ENCODE measurements at regions not wholly inside any gene's neighbourhood (a gene's known extent, or its start where the extent isn't known, plus 50 kb on each side); places are given as distances from the start of the nearest gene placed in this dataset.

GRCh38 chr6:23034926-23035325 is 465.6 kb downstream of the HDGFL1 start:
- 100% methylated on average over 1 of the region's 2 CpGs for WGBS (ENCODE audit: insufficient coverage, low lambda C conversion rate)
- Histone ChIP-seq H3K9me3 (ENCODE audit: control insufficient read depth, low read depth, low read length) (no peaks in the 10 kb centered on the region), H3K27me3 (ENCODE audit: control insufficient read depth, insufficient read depth, low read length) (no peaks in the 10 kb centered on the region), H3K4me1 (ENCODE audit: control insufficient read depth, insufficient read depth, low read length) (no peaks in the 10 kb centered on the region), H3K36me3 (ENCODE audit: control insufficient read depth, insufficient read depth, low read length) (no peaks in the 10 kb centered on the region), H3K27ac (ENCODE audit: low read length) (no peak overlapping the region), H3K4me3 (ENCODE audit: low read length) (no peak overlapping the region)
- no peak for DNase-seq

- H3K36me3 ChIP-seq (ENCODE audit: control insufficient read depth, insufficient read depth, low read length) = no peaks in the 10 kb centered on the region
- no peaks in the 10 kb centered on the region for H3K4me1 ChIP-seq (ENCODE audit: control insufficient read depth, insufficient read depth, low read length)
- H3K9me3 ChIP-seq (ENCODE audit: control insufficient read depth, low read depth, low read length) = no peaks in the 10 kb centered on the region
- H3K27me3 ChIP-seq (ENCODE audit: control insufficient read depth, insufficient read depth, low read length) = no peaks in the 10 kb centered on the region
- 83% methylated on average over 1 of the region's 4 CpGs for WGBS (ENCODE audit: insufficient coverage, low lambda C conversion rate)
- DNase-seq = no peak
- no peak overlapping the region for H3K4me3 ChIP-seq (ENCODE audit: low read length)
- no peak overlapping the region for H3K27ac ChIP-seq (ENCODE audit: low read length)
Measured at GRCh38 chr6:23036406-23036983, 467.1 kb downstream of the HDGFL1 start.

GRCh38 chr6:23040899-23041298 is 471.5 kb downstream of the HDGFL1 start:
- H3K9me3 ChIP-seq (ENCODE audit: control insufficient read depth, low read depth, low read length) = no peaks in the 10 kb centered on the region
- H3K4me1 ChIP-seq (ENCODE audit: control insufficient read depth, insufficient read depth, low read length) = no peaks in the 10 kb centered on the region
- WGBS (ENCODE audit: insufficient coverage, low lambda C conversion rate) = no CpG with 5 or more reads among the region's 1 CpG

GRCh38 chr6:23045280-23045679 is 475.9 kb downstream of the HDGFL1 start:
- Histone ChIP-seq H3K27ac (ENCODE audit: low read length) (no peak overlapping the region), H3K9me3 (ENCODE audit: control insufficient read depth, low read depth, low read length) (no peaks in the 10 kb centered on the region), H3K4me3 (ENCODE audit: low read length) (no peak overlapping the region), H3K36me3 (ENCODE audit: control insufficient read depth, insufficient read depth, low read length) (no peaks in the 10 kb centered on the region), H3K27me3 (ENCODE audit: control insufficient read depth, insufficient read depth, low read length) (no peaks in the 10 kb centered on the region), H3K4me1 (ENCODE audit: control insufficient read depth, insufficient read depth, low read length) (no peaks in the 10 kb centered on the region)
- DNase-seq = no peak

More at GRCh38 chr6:23040899-23041298, 471.5 kb downstream of the HDGFL1 start:
- Histone ChIP-seq H3K27me3 (ENCODE audit: control insufficient read depth, insufficient read depth, low read length) (no peaks in the 10 kb centered on the region), H3K4me3 (ENCODE audit: low read length) (no peak overlapping the region), H3K27ac (ENCODE audit: low read length) (no peak overlapping the region), H3K36me3 (ENCODE audit: control insufficient read depth, insufficient read depth, low read length) (no peaks in the 10 kb centered on the region)
- no peak for DNase-seq

- H3K36me3 ChIP-seq (ENCODE audit: control insufficient read depth, insufficient read depth, low read length) = no peaks in the 10 kb centered on the region
- no peak overlapping the region for H3K27ac ChIP-seq (ENCODE audit: low read length)
- WGBS (ENCODE audit: insufficient coverage, low lambda C conversion rate) = 80% methylated on average over 1 of the region's 4 CpGs
Measured at GRCh38 chr6:23055523-23055922, 486.2 kb downstream of the HDGFL1 start.

GRCh38 chr6:23073821-23074220 is 504.5 kb downstream of the HDGFL1 start:
- H3K9me3 ChIP-seq (ENCODE audit: control insufficient read depth, low read depth, low read length) = no peaks in the 10 kb centered on the region
- WGBS (ENCODE audit: insufficient coverage, low lambda C conversion rate) = 83% methylated on average over 2 of the region's 2 CpGs
- no peak overlapping the region for H3K4me3 ChIP-seq (ENCODE audit: low read length)
- no peak for DNase-seq
- no peaks in the 10 kb centered on the region for H3K36me3 ChIP-seq (ENCODE audit: control insufficient read depth, insufficient read depth, low read length)
- H3K4me1 ChIP-seq (ENCODE audit: control insufficient read depth, insufficient read depth, low read length) = no peaks in the 10 kb centered on the region
- no peaks in the 10 kb centered on the region for H3K27me3 ChIP-seq (ENCODE audit: control insufficient read depth, insufficient read depth, low read length)
- no peak overlapping the region for H3K27ac ChIP-seq (ENCODE audit: low read length)

More at GRCh38 chr6:23055523-23055922, 486.2 kb downstream of the HDGFL1 start:
- H3K9me3 ChIP-seq (ENCODE audit: control insufficient read depth, low read depth, low read length) = no peaks in the 10 kb centered on the region
- no peaks in the 10 kb centered on the region for H3K27me3 ChIP-seq (ENCODE audit: control insufficient read depth, insufficient read depth, low read length)
- H3K4me1 ChIP-seq (ENCODE audit: control insufficient read depth, insufficient read depth, low read length) = no peaks in the 10 kb centered on the region
- DNase-seq = no peak
- H3K4me3 ChIP-seq (ENCODE audit: low read length) = no peak overlapping the region

GRCh38 chr6:23077772-23078171 is 508.4 kb downstream of the HDGFL1 start:
- H3K27ac ChIP-seq (ENCODE audit: low read length) = no peak overlapping the region
- WGBS (ENCODE audit: insufficient coverage, low lambda C conversion rate) = 87% methylated on average over 3 of the region's 3 CpGs
- no peaks in the 10 kb centered on the region for H3K4me1 ChIP-seq (ENCODE audit: control insufficient read depth, insufficient read depth, low read length)
- DNase-seq = no peak
- H3K4me3 ChIP-seq (ENCODE audit: low read length) = no peak overlapping the region
- H3K9me3 ChIP-seq (ENCODE audit: control insufficient read depth, low read depth, low read length) = no peaks in the 10 kb centered on the region
- no peaks in the 10 kb centered on the region for H3K27me3 ChIP-seq (ENCODE audit: control insufficient read depth, insufficient read depth, low read length)
- no peaks in the 10 kb centered on the region for H3K36me3 ChIP-seq (ENCODE audit: control insufficient read depth, insufficient read depth, low read length)

GRCh38 chr6:23081701-23082100 is 512.3 kb downstream of the HDGFL1 start:
- H3K9me3 ChIP-seq (ENCODE audit: control insufficient read depth, low read depth, low read length) = no peaks in the 10 kb centered on the region
- no CpG with 5 or more reads among the region's 1 CpG for WGBS (ENCODE audit: insufficient coverage, low lambda C conversion rate)
- H3K4me1 ChIP-seq (ENCODE audit: control insufficient read depth, insufficient read depth, low read length) = no peaks in the 10 kb centered on the region
- no peak overlapping the region for H3K4me3 ChIP-seq (ENCODE audit: low read length)
- no peak overlapping the region for H3K27ac ChIP-seq (ENCODE audit: low read length)
- H3K27me3 ChIP-seq (ENCODE audit: control insufficient read depth, insufficient read depth, low read length) = no peaks in the 10 kb centered on the region
- no peaks in the 10 kb centered on the region for H3K36me3 ChIP-seq (ENCODE audit: control insufficient read depth, insufficient read depth, low read length)
- DNase-seq = no peak

- Histone ChIP-seq H3K9me3 (ENCODE audit: control insufficient read depth, low read depth, low read length) (no peaks in the 10 kb centered on the region), H3K4me3 (ENCODE audit: low read length) (no peak overlapping the region), H3K27me3 (ENCODE audit: control insufficient read depth, insufficient read depth, low read length) (no peaks in the 10 kb centered on the region), H3K36me3 (ENCODE audit: control insufficient read depth, insufficient read depth, low read length) (no peaks in the 10 kb centered on the region), H3K27ac (ENCODE audit: low read length) (no peak overlapping the region), H3K4me1 (ENCODE audit: control insufficient read depth, insufficient read depth, low read length) (no peaks in the 10 kb centered on the region)
- WGBS (ENCODE audit: insufficient coverage, low lambda C conversion rate) = 80% methylated on average over 1 of the region's 2 CpGs
- DNase-seq = no peak
Measured at GRCh38 chr6:23086100-23086499, 516.7 kb downstream of the HDGFL1 start.

GRCh38 chr6:23087471-23087870 is 518.1 kb downstream of the HDGFL1 start:
- Histone ChIP-seq H3K4me3 (ENCODE audit: low read length) (no peak overlapping the region), H3K36me3 (ENCODE audit: control insufficient read depth, insufficient read depth, low read length) (no peaks in the 10 kb centered on the region), H3K27me3 (ENCODE audit: control insufficient read depth, insufficient read depth, low read length) (no peaks in the 10 kb centered on the region), H3K4me1 (ENCODE audit: control insufficient read depth, insufficient read depth, low read length) (no peaks in the 10 kb centered on the region), H3K9me3 (ENCODE audit: control insufficient read depth, low read depth, low read length) (no peaks in the 10 kb centered on the region), H3K27ac (ENCODE audit: low read length) (no peak overlapping the region)
- DNase-seq = no peak

- Histone ChIP-seq H3K27me3 (ENCODE audit: control insufficient read depth, insufficient read depth, low read length) (no peaks in the 10 kb centered on the region), H3K36me3 (ENCODE audit: control insufficient read depth, insufficient read depth, low read length) (no peaks in the 10 kb centered on the region), H3K4me1 (ENCODE audit: control insufficient read depth, insufficient read depth, low read length) (no peaks in the 10 kb centered on the region), H3K9me3 (ENCODE audit: control insufficient read depth, low read depth, low read length) (no peaks in the 10 kb centered on the region), H3K27ac (ENCODE audit: low read length) (no peak overlapping the region), H3K4me3 (ENCODE audit: low read length) (no peak overlapping the region)
- no peak for DNase-seq
- 75% methylated on average over 1 of the region's 1 CpG for WGBS (ENCODE audit: insufficient coverage, low lambda C conversion rate)
Measured at GRCh38 chr6:23088761-23089160, 519.4 kb downstream of the HDGFL1 start.

Data from large intestine (tissue), 3 donors.